ENCODE measurements at regions not wholly inside any gene's neighbourhood (a gene's known extent, or its start where the extent isn't known, plus 50 kb on each side); places are given as distances from the start of the nearest gene placed in this dataset.

- no peak overlapping the region for H3K4me3 ChIP-seq
- no peaks in the 10 kb centered on the region for H3K36me3 ChIP-seq
- DNase-seq = no peak
- no peaks in the 10 kb centered on the region for H3K27me3 ChIP-seq
- no peaks in the 10 kb centered on the region for H3K9me3 ChIP-seq
Measured at GRCh38 chr1:24244519-24245268, 57.6 kb upstream of the IFNLR1 start.

- DNase-seq = no peak
- Histone ChIP-seq H3K4me3 (no peak overlapping the region), H3K27me3 (no peaks in the 10 kb centered on the region), H3K9me3 (no peaks in the 10 kb centered on the region), H3K36me3 (no peaks in the 10 kb centered on the region)
Measured at GRCh38 chr1:24237750-24238395, 50.8 kb upstream of the IFNLR1 start.

GRCh38 chr1:24236789-24237371 is 49.8 kb upstream of the IFNLR1 start:
- peak; percentile 83 for DNase-seq
- no peak overlapping the region for H3K4me3 ChIP-seq
- H3K36me3 ChIP-seq = no peaks in the 10 kb centered on the region
- no peaks in the 10 kb centered on the region for H3K9me3 ChIP-seq
- H3K27me3 ChIP-seq = no peaks in the 10 kb centered on the region
